Endothelial cell of umbilical vein (primary cell): ENCODE measurements at regions not wholly inside any gene's neighbourhood (a gene's known extent, or its start where the extent isn't known, plus 50 kb on each side); places are given as distances from the start of the nearest gene placed in this dataset.

Experiments
- BruUV-seq: library from RNA; stranded (reverse); fragments of 400-500 nt; replicated peaks from 2 replicates; lab custom pipeline; 2021; lab: Mats Ljungman, UMichigan
- CTCF ChIA-PET: fragments of 300-600, 350-600 bp; sonication (Branson Sonifier 250); formaldehyde crosslinking; loops from one replicate; lab custom pipeline; 2021; ENCODE audit warnings: antibody characterized with exemption, inconsistent platforms; lab: Charles Lee
- POLR2A ChIA-PET: fragments of 300-600, 350-600 bp; sonication (Branson Sonifier 250); formaldehyde crosslinking; loops from one replicate; lab custom pipeline; 2021; ENCODE audit warnings: antibody characterized with exemption, inconsistent platforms; lab: Charles Lee
- DNase-seq: peaks from one replicate; pipeline ENCODE4 v3.0.0-alpha.2; 2011; ENCODE audit warnings: low read depth, low spot score
- FAIRE-seq: peaks from 2 replicates; lab custom pipeline; 2011; peaks lifted over from hg19 to GRCh38; lab: Jason Lieb, UNC
- H2AFZ ChIP-seq: 2 replicates; pipeline ENCODE4 v1.6.0; 2012; ENCODE audit warnings: low read depth, low read length, control low read depth, inconsistent platforms
- H3K27ac ChIP-seq: 2 replicates; pipeline ENCODE4 v1.5.1; 2011; ENCODE audit warnings: low read depth, mild to moderate bottlenecking, control low read depth, low read length, moderate library complexity; ENCODE audit not compliant: insufficient read depth
- H3K27me3 ChIP-seq, 2 experiments: 2 replicates each; pipeline versions ENCODE4 v1.6.0 to v1.6.1; 2011; ENCODE audit warnings: low read length in 2 of 2, mixed read lengths in 1 of 2; ENCODE audit not compliant: control insufficient read depth in 2 of 2, insufficient read depth in 2 of 2
- H3K36me3 ChIP-seq, 2 experiments: 2 replicates in 1 of 2; 3 replicates in 1 of 2; pipeline ENCODE4 v1.5.1; 2011; ENCODE audit warnings: low read length in 2 of 2, mild to moderate bottlenecking in 1 of 2, moderate library complexity in 1 of 2; ENCODE audit not compliant: control insufficient read depth in 2 of 2, insufficient read depth in 2 of 2; ENCODE audit errors: extremely low read depth in 1 of 2
- H3K4me1 ChIP-seq: 3 replicates; pipeline ENCODE4 v1.5.1; 2011; ENCODE audit warnings: mild to moderate bottlenecking, low read length; ENCODE audit not compliant: control insufficient read depth, insufficient read depth; ENCODE audit errors: extremely low read depth
- H3K4me2 ChIP-seq: 2 replicates; pipeline ENCODE4 v1.6.1; 2011; ENCODE audit warnings: low read length, control low read depth, mixed read lengths; ENCODE audit not compliant: insufficient read depth
- H3K4me3 ChIP-seq, 3 experiments: fragments of 200-600 bp in 1 of 3; sonication (generic), shearing (Covaris generic) in 1 of 3; replicated peaks in 1 of 3; 2 replicates each; pipeline ENCODE4 v1.5.1; 2011 to 2016; ENCODE audit warnings: control low read depth in 3 of 3, low read length in 3 of 3, mild to moderate bottlenecking in 2 of 3, inconsistent platforms in 1 of 3, low read depth in 1 of 3, moderate library complexity in 1 of 3; ENCODE audit not compliant: insufficient read depth in 1 of 3
- H3K79me2 ChIP-seq: 2 replicates; pipeline ENCODE4 v1.6.0; 2012; ENCODE audit warnings: low read length, inconsistent platforms; ENCODE audit not compliant: control insufficient read depth, insufficient read depth
- H3K9ac ChIP-seq: replicated peaks from 2 replicates; pipeline ENCODE3; 2011; ENCODE audit warnings: low read length, control low read depth; ENCODE audit not compliant: insufficient read depth; ENCODE audit errors: extremely low read depth
- H3K9me1 ChIP-seq: replicated peaks from 3 replicates; pipeline ENCODE4 v1.6.0; 2011; ENCODE audit warnings: mild to moderate bottlenecking, low read length; ENCODE audit not compliant: control insufficient read depth, insufficient read depth; ENCODE audit errors: extremely low read depth
- H3K9me3 ChIP-seq: replicated peaks from 2 replicates; pipeline ENCODE4 v1.5.1; 2012; ENCODE audit warnings: low read length, inconsistent platforms; ENCODE audit not compliant: control insufficient read depth, insufficient read depth
- H4K20me1 ChIP-seq: replicated peaks from 2 replicates; pipeline ENCODE3; 2011; ENCODE audit warnings: mild to moderate bottlenecking, low read length; ENCODE audit not compliant: control insufficient read depth, insufficient read depth; ENCODE audit errors: extremely low read depth
- CTCF ChIP-seq, 2 donors: IDR thresholded peaks; 1 replicate in 1 of 2; 2 replicates in 1 of 2; pipeline ENCODE4 v1.5.1; 2011; ENCODE audit warnings: low read length in 2 of 2, mild to moderate bottlenecking in 2 of 2, moderate library complexity in 2 of 2, control low read depth in 1 of 2, inconsistent platforms in 1 of 2, low read depth in 1 of 2; ENCODE audit not compliant: insufficient read depth in 1 of 2; ENCODE audit errors: extremely low read depth in 1 of 2
- EZH2 ChIP-seq: IDR thresholded peaks from 2 replicates; pipeline ENCODE4 v1.6.1; 2012; ENCODE audit warnings: borderline replicate concordance, low read depth, mild to moderate bottlenecking, moderate library complexity, low read length, inconsistent platforms; ENCODE audit not compliant: severe bottlenecking
- FOS ChIP-seq: IDR thresholded peaks from 2 replicates; pipeline ENCODE4 v1.6.1; 2011; ENCODE audit warnings: mild to moderate bottlenecking, low read length, moderate library complexity, borderline replicate concordance; ENCODE audit not compliant: insufficient read depth
- GATA2 ChIP-seq: IDR thresholded peaks from 2 replicates; pipeline ENCODE4 v1.7.0; 2011; ENCODE audit warnings: low read depth, mild to moderate bottlenecking, moderate library complexity, mixed read lengths, low read length; ENCODE audit not compliant: insufficient read length, insufficient read depth
- JUN ChIP-seq: IDR thresholded peaks from 2 replicates; pipeline ENCODE4 v1.6.1; 2011; ENCODE audit warnings: borderline replicate concordance, low read depth; ENCODE audit not compliant: insufficient read length, insufficient read depth
- MAX ChIP-seq: IDR thresholded peaks from 2 replicates; pipeline ENCODE4 v1.6.1; 2011; ENCODE audit not compliant: insufficient read depth, insufficient read length
- MYC ChIP-seq: IDR thresholded peaks from one replicate; pipeline ENCODE4 v1.6.1; 2011; ENCODE audit warnings: mild to moderate bottlenecking, low read depth, low read length
- POLR2A ChIP-seq: IDR thresholded peaks from 2 replicates; pipeline ENCODE4 v1.6.1; 2012; ENCODE audit warnings: low read depth, mild to moderate bottlenecking, control low read depth, low read length
- POLR2AphosphoS5 ChIP-seq: IDR thresholded peaks from 2 replicates; pipeline ENCODE4 v1.6.1; 2012; ENCODE audit warnings: low read depth, mild to moderate bottlenecking, control low read depth, low read length, moderate library complexity; ENCODE audit not compliant: insufficient read depth
- dilution Hi-C: fragments of 300-500 bp; cut with MboI; formaldehyde crosslinking; loops from one replicate; pipeline ENCODE4 v1.15.0; 2019; ENCODE audit warnings: low sequenced_read_pairs; ENCODE audit not compliant: extremely low pct_ligation_motif_present
- intact Hi-C: fragments of 100-400 bp; cut with micrococcal nuclease; formaldehyde crosslinking; loops from one replicate; pipeline ENCODE4 v1.10.0; 2022

- Histone ChIP-seq H3K4me2 (no peak overlapping the region), H3K9me3 (no peaks in the 10 kb centered on the region), H4K20me1 (no peaks in the 10 kb centered on the region), H3K79me2 (no peaks in the 10 kb centered on the region), H3K9me1 (no peaks in the 10 kb centered on the region), H3K9ac (no peak overlapping the region), H3K4me3 (no peak overlapping the region), H3K27ac (peak overlapping the region; percentile 46), H3K27me3 (no peaks in the 10 kb centered on the region), H2AFZ (peak overlapping the region; percentile 41), H3K4me1 (peaks cover 31% of the 10 kb centered on the region), H3K36me3 (no peaks in the 10 kb centered on the region)
- BruUV-seq, result no TSS peak
- FAIRE-seq (no peak), DNase-seq (no peak)
- CTCF ChIA-PET, result interaction anchor here (0.7 to 2.1 kb wide), 3 partner anchors 10 to 34 kb away, joined by 4 to 13 read pairs (median 4); no protein-coding TSS in a partner anchor
- POLR2A ChIA-PET, result no interaction called here
- intact Hi-C loops (loop anchor here (1.0 kb wide), 2 partner anchors 19 to 33 kb away; no protein-coding TSS in a partner anchor), dilution Hi-C loops (loop anchor here (25.0 kb wide), 1 partner anchor 366 kb away; the partner anchor contains the start of gene NUDT4)
- no peak for TF ChIP-seq CTCF (IDR thresholded peaks at IDR 0.05; ENCODE audit: extremely low read depth in 1 of 2, insufficient read depth in 1 of 2, low read depth in 1 of 2, low read length in 2 of 2)
- no peak for TF ChIP-seq JUN
- peak; percentile 29 for TF ChIP-seq POLR2AphosphoS5
- no peak for TF ChIP-seq EZH2
- no peak for TF ChIP-seq POLR2A
- TF ChIP-seq FOS, result peak; percentile 28
- no peak for TF ChIP-seq MYC
- no peak for TF ChIP-seq MAX
- peak; percentile 76 for TF ChIP-seq GATA2
These were observed 91.8 kb upstream of the EEA1 start for GRCh38 chr12:93020631-93021597.
